NCI-H446 (cell line): ENCODE measurements at regions not wholly inside any gene's neighbourhood (a gene's known extent, or its start where the extent isn't known, plus 50 kb on each side); places are given as distances from the start of the nearest gene placed in this dataset.

Source experiments
- DNase-seq, 2 experiments: peaks; one replicate each; lab custom pipeline; 2025; lab: John Stamatoyannopoulos, UW

DNA sequence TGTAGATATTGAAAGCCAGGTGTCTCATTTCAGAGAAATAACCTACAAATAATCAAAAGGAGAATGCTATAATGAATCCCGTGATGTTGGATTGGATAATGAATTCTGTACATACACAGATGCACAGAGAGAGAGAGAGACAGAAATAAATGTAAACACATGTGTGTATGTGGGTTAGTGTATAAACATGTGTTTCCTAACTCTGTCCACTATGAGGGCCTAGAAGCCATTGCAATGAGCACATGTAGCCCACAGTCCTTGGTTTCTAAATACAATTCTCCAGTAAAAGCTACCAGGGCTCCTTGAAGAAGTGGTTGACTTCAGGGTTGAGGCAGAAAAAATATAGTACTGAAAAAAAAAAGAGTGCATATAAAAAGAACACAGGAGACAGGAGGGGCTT is 109.5 kb downstream of the INHBB start:
- DNase-seq: no peak

DNA sequence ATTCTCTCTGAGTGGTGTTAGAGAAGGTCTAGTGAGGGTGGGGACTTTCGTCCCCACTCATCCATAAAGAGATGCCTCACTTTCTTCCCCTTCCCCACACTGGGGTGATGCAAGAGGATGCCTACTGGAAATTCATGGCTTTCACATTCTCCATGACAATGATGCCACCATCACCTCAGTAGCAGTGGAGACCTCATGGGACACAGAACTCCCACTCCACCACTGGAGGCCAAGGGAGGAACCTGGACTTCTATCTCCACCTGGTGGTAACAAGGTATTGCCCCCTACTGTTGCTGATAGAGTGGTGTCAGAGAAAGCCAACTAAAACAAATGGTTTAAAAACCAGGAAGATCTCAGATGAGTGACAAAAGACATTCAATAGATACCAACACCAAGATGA is 110.9 kb downstream of the INHBB start:
- DNase-seq: no peak

DNA sequence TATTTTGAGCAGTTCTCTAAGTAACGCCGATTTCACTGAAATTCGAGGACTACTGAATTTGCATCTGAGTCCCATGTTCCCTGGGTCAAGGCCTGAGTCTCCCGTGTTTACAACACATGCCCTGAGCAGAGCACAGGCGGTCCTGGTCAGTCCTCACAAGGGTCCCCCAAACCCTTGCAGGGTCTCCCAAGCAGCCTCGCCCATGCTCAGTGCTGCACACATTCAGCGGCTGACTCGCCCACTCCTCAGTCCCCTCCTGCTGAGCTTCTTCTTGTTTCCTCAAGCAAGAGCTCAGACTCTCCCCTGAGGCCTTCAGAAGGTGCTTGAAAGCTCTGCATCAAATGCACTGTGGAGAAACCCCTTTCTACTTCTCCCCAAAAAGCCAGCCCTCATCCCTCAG is 114.6 kb downstream of the INHBB start:
- DNase-seq: no peak

DNA sequence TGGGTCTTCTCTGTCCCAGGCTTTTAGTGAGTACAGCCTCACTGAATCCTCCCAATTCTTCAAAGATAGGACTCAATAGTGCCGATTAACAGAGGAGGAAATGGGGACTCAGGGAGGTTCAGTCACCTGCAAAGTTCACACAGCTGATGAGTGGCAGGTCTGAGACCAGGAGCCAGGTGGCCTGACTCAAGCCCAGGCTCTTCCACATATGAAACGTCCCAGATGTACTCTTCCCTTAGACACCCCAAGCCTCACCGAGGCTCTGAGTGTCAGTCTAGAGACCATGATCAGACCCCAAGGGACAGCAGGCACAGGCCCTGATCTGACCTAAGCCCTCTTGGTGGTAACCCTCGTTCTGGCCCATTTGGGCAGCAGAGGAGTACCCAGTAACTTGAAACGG is 115.2 kb downstream of the INHBB start:
- DNase-seq: no peak

DNA sequence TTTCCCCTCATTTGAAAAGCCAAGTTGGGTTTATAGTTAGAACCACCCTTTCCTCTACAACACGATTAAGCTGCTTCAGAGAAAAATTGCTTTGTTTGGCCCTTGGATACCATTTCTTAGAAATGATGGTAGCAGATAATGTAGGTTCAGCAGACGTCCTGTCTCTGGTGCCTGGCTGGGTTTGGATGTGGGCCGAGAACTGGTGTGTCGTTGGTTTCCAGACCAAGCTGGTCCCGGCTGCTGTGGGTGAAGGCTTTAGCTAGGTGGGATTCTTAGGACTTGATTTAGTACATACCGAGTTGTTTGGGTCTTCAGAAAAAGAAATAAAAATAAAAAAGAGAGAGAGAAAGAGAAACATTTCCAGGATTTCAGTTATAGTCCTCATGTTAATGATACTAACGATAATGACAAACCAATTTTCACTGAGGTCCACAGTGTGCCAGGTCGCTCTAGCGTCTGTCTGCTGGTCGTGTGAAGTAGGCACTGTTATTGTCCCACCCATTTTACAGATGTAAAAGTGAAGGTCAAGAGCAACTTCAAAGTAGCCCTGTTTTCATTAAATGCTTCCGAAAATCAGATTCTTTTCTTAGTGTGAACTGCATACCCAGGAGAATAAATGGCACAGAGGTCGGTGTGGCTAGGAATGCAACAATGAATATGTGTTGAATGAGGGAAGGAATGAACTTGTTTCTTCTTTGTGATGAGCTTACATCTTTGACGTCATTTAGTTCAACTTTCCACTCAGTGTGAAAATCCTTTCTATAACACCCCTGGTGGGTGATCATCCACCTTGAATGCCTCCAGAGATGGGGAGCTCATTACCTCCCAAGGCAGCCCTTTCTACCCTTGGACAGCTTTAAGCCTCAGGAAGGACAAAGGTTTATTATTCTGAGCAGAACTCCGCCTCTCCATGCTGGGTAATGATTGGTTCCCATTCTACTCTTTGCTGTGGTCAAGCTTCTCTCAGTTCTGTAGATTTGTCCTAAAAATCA is 115.9 kb downstream of the INHBB start:
- DNase-seq: no peak

DNA sequence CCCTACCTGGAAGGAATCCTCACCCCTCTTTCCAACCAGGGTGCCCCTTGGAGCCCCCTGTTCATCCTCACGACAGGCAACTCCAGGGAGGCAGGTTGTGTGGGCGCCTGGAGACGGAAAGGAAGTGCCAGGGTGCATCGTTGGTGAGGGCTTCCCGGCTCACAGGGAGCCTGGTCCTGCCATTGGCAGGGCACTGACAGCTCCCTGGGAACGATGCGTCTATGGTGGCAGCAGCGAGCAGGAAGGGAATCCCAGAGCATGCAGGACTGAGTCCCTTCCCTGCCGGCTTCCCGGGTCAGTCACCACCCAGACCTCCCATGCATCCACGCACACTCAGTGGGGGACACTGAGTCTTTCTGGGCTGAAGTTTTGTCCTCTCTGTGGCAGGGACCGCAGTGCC is 117.6 kb downstream of the INHBB start:
- no peak for DNase-seq

GRCh38 chr2:120463996-120464395 is 118.1 kb downstream of the INHBB start:
- DNase-seq: no peak

DNA sequence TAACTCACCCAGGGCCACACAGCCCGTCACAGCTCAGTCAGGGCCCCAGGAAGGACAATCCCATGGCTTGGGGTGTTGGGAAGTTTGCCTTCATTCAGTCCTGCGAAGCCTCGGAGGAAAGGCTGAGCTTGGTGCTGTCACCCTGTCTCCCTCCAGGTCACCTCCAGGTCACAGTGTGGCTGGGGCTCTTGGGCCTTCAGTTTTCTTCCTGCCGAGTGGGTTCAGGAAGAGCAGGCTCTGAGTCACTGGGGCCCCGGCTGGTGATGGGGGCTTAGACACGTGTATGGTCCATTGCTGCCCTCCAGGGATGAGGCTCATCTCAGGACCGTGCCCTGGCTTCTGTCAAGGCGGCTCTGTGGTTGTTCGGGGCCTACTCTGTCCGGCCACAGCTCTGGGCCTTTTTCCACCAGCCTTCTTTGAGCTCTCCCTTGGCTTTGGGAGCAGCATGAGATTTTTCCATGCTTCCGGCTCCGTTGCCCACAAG is 118.6 kb downstream of the INHBB start:
- DNase-seq: no peak

GRCh38 chr2:120465012-120465700 is 119.2 kb downstream of the INHBB start:
- DNase-seq: no peak

GRCh38 chr2:120465701-120465988 is 119.7 kb downstream of the INHBB start:
- DNase-seq: no peak

- DNase-seq: no peak
Observed at GRCh38 chr2:120465989-120466703, 120.2 kb downstream of the INHBB start.

DNA sequence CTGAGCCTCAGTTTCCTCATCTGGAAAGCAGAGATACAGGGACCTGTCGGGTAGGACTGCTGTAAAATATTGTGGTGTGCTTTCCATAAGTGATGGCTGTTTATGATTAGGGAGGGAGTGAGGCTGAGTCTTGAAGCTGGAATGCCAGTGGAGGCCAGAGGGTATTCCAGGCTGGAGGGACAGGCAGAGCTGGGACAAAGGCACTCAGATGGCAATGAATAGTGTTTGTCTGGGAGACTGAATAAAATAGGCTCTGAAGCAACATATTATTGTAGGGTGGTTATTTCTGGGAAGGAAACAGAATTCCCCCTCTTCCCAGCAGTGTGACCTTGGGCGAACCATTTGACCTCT is 120.7 kb downstream of the INHBB start:
- no peak for DNase-seq

DNA sequence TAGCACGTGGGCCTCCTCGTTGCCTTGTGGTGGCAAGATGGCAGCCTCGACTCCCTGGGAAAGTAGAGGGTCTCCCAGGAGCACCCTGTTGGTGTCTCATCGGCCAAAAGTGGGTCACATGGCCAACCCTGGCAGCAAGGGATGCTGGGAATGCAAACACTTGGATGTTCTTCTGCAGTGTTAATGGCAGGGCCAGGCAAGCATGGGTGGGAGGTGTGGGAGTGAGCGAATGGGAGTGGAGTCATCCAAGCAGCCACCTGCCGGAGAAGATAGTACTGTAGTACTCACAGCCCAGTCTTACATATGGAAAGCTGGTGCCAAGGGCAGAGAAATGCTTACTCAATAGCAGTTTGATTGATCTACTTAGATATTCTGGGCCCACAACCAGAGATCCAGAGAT is 122.2 kb downstream of the INHBB start:
- DNase-seq: no peak

DNA sequence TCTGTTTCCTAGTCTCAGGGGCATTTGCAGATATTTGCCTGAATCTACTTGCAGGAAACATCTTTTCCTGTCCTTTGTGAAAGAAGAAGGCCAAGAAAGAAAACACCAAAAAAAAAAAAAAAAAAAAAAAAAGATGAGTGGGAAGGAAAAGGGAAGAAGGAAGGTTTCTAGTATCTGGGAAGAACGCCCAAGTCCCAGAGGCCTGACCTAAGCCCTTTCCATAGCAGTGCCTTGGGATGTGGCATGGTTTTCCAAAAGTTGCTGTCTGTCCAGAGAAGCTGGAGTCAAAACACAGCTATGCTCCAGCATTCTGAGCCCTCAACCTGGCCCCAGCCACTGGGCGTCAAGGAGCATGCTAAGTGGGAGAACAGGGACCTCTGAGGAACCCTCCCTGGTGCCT is 123.5 kb downstream of the INHBB start:
- DNase-seq: no peak

GRCh38 chr2:120470041-120470965 is 124.4 kb downstream of the INHBB start:
- DNase-seq: peak in 1 of 2 experiments; percentile 27

- DNase-seq: no peak
Observed at GRCh38 chr2:120471166-120471565, 125.2 kb downstream of the INHBB start.

- no peak for DNase-seq
Observed at GRCh38 chr2:120472031-120472430, 126.1 kb downstream of the INHBB start.

- DNase-seq: no peak
Observed at GRCh38 chr2:120472891-120473309, 127.0 kb downstream of the INHBB start.

DNA sequence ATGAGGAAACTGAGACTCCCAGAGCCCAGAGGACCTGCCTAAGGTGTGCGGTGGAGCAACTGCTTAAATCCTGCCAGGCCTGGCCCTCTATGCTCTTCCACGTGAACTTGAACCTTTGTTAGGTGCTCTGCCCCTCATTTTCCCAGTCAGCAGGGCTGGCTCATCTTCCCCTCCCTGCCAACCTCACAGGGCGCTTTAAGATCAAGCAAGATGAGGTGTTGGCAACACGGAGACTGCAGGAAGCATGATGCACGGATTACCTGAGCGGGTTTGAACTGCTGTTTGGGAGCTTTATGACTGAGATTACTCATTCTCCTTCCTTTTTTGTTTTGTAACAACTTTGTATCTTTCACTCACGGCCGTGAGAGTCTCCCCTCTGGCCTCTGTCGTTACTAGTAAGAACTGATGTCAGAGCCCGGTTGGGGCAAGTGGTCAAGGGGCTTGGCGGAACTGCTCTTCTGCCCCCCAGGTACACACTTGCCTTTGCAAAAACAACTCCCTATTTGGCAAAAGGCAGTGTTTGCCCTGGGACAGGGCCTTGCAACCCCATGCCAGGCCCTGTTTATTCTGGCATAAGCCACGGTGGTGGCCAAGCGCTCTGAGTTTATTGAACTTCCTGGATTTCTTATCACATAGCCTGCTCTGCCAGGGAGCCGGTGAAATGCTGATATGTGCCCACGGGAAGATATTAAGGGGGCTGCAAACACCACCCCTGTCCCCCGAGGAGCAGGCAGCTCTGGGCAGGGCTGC is 127.8 kb downstream of the INHBB start:
- no peak for DNase-seq

GRCh38 chr2:120474486-120474885 is 128.6 kb downstream of the INHBB start:
- DNase-seq: no peak

DNA sequence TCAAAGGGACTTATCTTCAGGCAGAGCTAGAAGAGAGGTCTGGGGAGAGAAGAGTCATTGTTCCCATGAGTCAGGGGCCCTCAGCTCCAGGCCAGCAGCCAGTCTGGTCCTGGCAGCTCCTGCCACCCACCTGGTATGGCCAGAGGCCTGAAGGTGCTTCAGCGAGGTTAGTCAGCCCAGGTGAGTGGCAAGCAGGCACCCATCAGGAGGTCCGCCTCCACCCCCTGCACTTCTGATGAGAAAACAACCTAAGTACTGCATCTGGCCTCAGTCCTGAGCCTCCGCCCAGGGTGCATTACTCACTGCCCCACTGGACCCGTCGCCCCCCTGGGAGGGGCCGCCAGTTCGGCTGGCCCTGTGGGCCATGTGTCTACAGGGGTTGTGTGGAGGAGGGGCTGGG is 130.2 kb downstream of the INHBB start:
- no peak for DNase-seq
